Fibroblast of lung (primary cell): ENCODE measurements at regions not wholly inside any gene's neighbourhood (a gene's known extent, or its start where the extent isn't known, plus 50 kb on each side); places are given as distances from the start of the nearest gene placed in this dataset.

Experiments used
- DNase-seq, 2 donors: peaks; one replicate each; pipeline versions ENCODE4 v3.0.0 to v3.0.0-alpha.2; 2010; ENCODE audit warnings: low read depth in 2 of 2
- H2AFZ ChIP-seq: 2 replicates; pipeline ENCODE4 v1.5.1; 2012; ENCODE audit warnings: low read length, control low read depth, inconsistent platforms
- H3K27ac ChIP-seq: 2 replicates; pipeline ENCODE4 v1.5.1; 2011; ENCODE audit warnings: low read length, control low read depth; ENCODE audit not compliant: insufficient read depth
- H3K27me3 ChIP-seq: 2 replicates; pipeline ENCODE4 v1.5.1; 2011; ENCODE audit warnings: mild to moderate bottlenecking, low read length; ENCODE audit not compliant: control insufficient read depth, insufficient read depth
- H3K36me3 ChIP-seq: 2 replicates; pipeline ENCODE4 v1.5.1; 2011; ENCODE audit warnings: low read length; ENCODE audit not compliant: control insufficient read depth, insufficient read depth
- H3K4me1 ChIP-seq: 2 replicates; pipeline ENCODE4 v1.5.1; 2011; ENCODE audit warnings: low read length; ENCODE audit not compliant: control insufficient read depth, insufficient read depth; ENCODE audit errors: extremely low read depth
- H3K4me2 ChIP-seq: 2 replicates; pipeline ENCODE4 v1.5.1; 2011; ENCODE audit warnings: low read length, control low read depth; ENCODE audit not compliant: insufficient read depth; ENCODE audit errors: extremely low read depth
- H3K4me3 ChIP-seq, 4 experiments: fragments of 200-600 bp in 1 of 4; sonication (generic) in 1 of 4; replicated peaks in 1 of 4; 2 replicates each; pipeline ENCODE4 v1.5.1; 2011 to 2016; ENCODE audit warnings: low read length in 4 of 4, low read depth in 3 of 4, mild to moderate bottlenecking in 3 of 4, control low read depth in 2 of 4, inconsistent platforms in 1 of 4, mixed read lengths in 1 of 4; ENCODE audit not compliant: insufficient read depth in 1 of 4; ENCODE audit errors: control extremely low read depth in 1 of 4
- H3K79me2 ChIP-seq: 2 replicates; pipeline ENCODE4 v1.5.1; 2012; ENCODE audit warnings: mild to moderate bottlenecking, low read length, inconsistent platforms; ENCODE audit not compliant: control insufficient read depth, insufficient read depth
- H3K9ac ChIP-seq: 2 replicates; pipeline ENCODE4 v1.5.1; 2011; ENCODE audit warnings: mild to moderate bottlenecking, low read length, control low read depth; ENCODE audit not compliant: insufficient read depth
- H3K9me3 ChIP-seq: 2 replicates; pipeline ENCODE4 v1.5.1; 2012; ENCODE audit warnings: low read depth, low read length; ENCODE audit not compliant: control insufficient read depth, insufficient read depth
- H4K20me1 ChIP-seq: 2 replicates; pipeline ENCODE4 v1.5.1; 2011; ENCODE audit warnings: low read length; ENCODE audit not compliant: control insufficient read depth, insufficient read depth; ENCODE audit errors: extremely low read depth
- EZH2 ChIP-seq: IDR thresholded peaks from 2 replicates; pipeline ENCODE4 v1.5.1; 2012; ENCODE audit warnings: low read length, control low read depth, mild to moderate bottlenecking; ENCODE audit errors: missing control alignments
- TF ChIP-seq, protein P1 (sequence below), 2 donors: IDR thresholded peaks in 1 of 2; conservative IDR thresholded peaks in 1 of 2; 1 replicate in 1 of 2; 2 replicates in 1 of 2; pipeline ENCODE4 v1.5.1; 2011 to 2012; ENCODE audit warnings: low read length in 2 of 2, control low read depth in 1 of 2, inconsistent platforms in 1 of 2, low read depth in 1 of 2, mild to moderate bottlenecking in 1 of 2

GRCh38 chr12:67586951-67587350, 61.6 kb upstream of the DYRK2 start:
- Histone ChIP-seq H3K79me2 (no peaks in the 10 kb centered on the region), H3K9ac (no peak overlapping the region)
- TF ChIP-seq, protein P1, sequence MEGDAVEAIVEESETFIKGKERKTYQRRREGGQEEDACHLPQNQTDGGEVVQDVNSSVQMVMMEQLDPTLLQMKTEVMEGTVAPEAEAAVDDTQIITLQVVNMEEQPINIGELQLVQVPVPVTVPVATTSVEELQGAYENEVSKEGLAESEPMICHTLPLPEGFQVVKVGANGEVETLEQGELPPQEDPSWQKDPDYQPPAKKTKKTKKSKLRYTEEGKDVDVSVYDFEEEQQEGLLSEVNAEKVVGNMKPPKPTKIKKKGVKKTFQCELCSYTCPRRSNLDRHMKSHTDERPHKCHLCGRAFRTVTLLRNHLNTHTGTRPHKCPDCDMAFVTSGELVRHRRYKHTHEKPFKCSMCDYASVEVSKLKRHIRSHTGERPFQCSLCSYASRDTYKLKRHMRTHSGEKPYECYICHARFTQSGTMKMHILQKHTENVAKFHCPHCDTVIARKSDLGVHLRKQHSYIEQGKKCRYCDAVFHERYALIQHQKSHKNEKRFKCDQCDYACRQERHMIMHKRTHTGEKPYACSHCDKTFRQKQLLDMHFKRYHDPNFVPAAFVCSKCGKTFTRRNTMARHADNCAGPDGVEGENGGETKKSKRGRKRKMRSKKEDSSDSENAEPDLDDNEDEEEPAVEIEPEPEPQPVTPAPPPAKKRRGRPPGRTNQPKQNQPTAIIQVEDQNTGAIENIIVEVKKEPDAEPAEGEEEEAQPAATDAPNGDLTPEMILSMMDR (conservative IDR thresholded peaks at IDR 0.05 in 1 of 2, IDR thresholded peaks at IDR 0.05 in 1 of 2; ENCODE audit: low read depth in 1 of 2, low read length in 2 of 2), result no peak
- TF ChIP-seq EZH2, result no peak

GRCh38 chr12:67589078-67589477, 59.5 kb upstream of the DYRK2 start:
- H3K79me2 ChIP-seq, result no peaks in the 10 kb centered on the region
- H3K36me3 ChIP-seq, result no peaks in the 10 kb centered on the region
- no peak overlapping the region for H2AFZ ChIP-seq
- TF ChIP-seq EZH2, result no peak
- TF ChIP-seq, protein P1 (conservative IDR thresholded peaks at IDR 0.05 in 1 of 2, IDR thresholded peaks at IDR 0.05 in 1 of 2; ENCODE audit: low read depth in 1 of 2, low read length in 2 of 2), result no peak
- H3K9me3 ChIP-seq, result no peaks in the 10 kb centered on the region
- H3K27me3 ChIP-seq, result peaks cover 3% of the 10 kb centered on the region
- H3K9ac ChIP-seq, result no peak overlapping the region
- no peak overlapping the region for H3K27ac ChIP-seq
- H3K4me1 ChIP-seq, result no peaks in the 10 kb centered on the region
- H3K4me2 ChIP-seq, result no peak overlapping the region
- DNase-seq, result peak in 1 of 2 donors; percentile 12
- H4K20me1 ChIP-seq, result no peaks in the 10 kb centered on the region
- H3K4me3 ChIP-seq, result no peak overlapping the region

More at GRCh38 chr12:67586951-67587350, 61.6 kb upstream of the DYRK2 start:
- no peak overlapping the region for H3K4me2 ChIP-seq
- no peaks in the 10 kb centered on the region for H3K4me1 ChIP-seq
- no peaks in the 10 kb centered on the region for H3K9me3 ChIP-seq
- DNase-seq, result no peak
- H3K27ac ChIP-seq, result no peak overlapping the region
- H4K20me1 ChIP-seq, result no peaks in the 10 kb centered on the region
- no peak overlapping the region for H2AFZ ChIP-seq
- peaks cover 3% of the 10 kb centered on the region for H3K27me3 ChIP-seq
- no peaks in the 10 kb centered on the region for H3K36me3 ChIP-seq
- H3K4me3 ChIP-seq, result no peak overlapping the region

DNA sequence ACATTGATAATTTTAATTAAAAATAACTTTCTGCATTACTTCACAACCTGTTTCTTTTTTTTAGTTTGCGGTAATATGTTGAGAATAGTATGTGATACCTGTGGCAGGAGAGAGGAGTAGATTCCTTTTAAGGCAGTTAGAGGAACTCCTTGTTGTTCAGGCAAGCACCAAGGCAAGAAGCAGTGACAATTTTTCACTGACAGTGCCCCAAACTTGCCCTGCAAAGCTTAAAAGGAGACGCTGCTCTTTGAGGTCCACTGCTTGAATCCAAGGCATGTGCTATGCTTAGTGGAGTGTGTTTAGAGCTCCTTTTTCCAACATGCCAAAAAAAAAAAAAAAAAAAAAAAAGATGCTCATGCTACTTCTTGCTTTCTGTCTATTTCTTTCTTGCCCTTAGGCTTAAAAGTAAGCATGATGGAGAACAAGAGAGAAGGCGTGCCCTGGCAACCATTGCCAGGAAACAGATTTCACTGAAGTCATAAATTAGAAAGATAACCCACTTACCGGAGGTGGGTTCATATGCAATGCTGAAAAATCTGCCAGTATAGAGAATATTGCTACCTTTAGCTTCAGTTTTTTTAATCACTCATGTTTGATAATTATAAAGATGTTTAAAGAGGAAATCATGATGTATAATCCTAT, 58.3 kb upstream of the DYRK2 start:
- TF ChIP-seq, protein P1 (conservative IDR thresholded peaks at IDR 0.05 in 1 of 2, IDR thresholded peaks at IDR 0.05 in 1 of 2; ENCODE audit: low read depth in 1 of 2, low read length in 2 of 2), result no peak
- H3K4me3 ChIP-seq, result no peak overlapping the region
- H3K27me3 ChIP-seq, result peaks cover 3% of the 10 kb centered on the region
- no peaks in the 10 kb centered on the region for H3K9me3 ChIP-seq
- no peaks in the 10 kb centered on the region for H3K79me2 ChIP-seq
- no peak for DNase-seq
- no peaks in the 10 kb centered on the region for H3K4me1 ChIP-seq
- H3K36me3 ChIP-seq, result no peaks in the 10 kb centered on the region
- no peak overlapping the region for H3K27ac ChIP-seq
- no peak overlapping the region for H3K9ac ChIP-seq
- H2AFZ ChIP-seq, result no peak overlapping the region
- H3K4me2 ChIP-seq, result no peak overlapping the region
- H4K20me1 ChIP-seq, result no peaks in the 10 kb centered on the region
